ENCODE measurements at regions not wholly inside any gene's neighbourhood (a gene's known extent, or its start where the extent isn't known, plus 50 kb on each side); places are given as distances from the start of the nearest gene placed in this dataset.
"Not testable (repeated sequence)": the region's sequence is repeated elsewhere in the genome, so short reads cannot be mapped to it uniquely, and the experiment has no call there.

DNA sequence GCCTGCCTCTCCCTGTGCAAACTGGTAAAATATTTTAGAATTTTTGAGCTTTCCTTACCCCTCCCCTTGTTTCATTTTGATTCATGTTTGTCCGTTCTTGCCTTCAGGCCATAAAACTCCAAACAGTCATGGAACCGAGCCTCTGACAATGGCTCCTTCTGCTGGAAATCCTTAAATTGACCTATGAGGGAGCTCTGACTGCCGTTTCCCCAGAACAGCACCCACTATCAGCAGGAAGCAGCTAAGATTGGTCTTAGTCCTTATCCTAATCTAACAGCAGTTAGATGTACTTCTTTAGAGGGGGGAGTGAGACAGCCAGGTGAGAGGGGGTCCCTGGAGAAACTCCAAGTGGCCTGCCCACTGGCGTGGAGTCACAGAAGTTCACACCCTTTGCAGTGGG is 106.7 kb downstream of the FAM174A start:
- DNase-seq: no peak

GRCh38 chr5:100643473-100643872 is 108.3 kb downstream of the FAM174A start:
- DNase-seq: no peak

- DNase-seq: no peak
Observed at GRCh38 chr5:100644185-100644584, 109.0 kb downstream of the FAM174A start.

- no peak for DNase-seq
Observed at GRCh38 chr5:100644776-100645175, 109.6 kb downstream of the FAM174A start.

DNA sequence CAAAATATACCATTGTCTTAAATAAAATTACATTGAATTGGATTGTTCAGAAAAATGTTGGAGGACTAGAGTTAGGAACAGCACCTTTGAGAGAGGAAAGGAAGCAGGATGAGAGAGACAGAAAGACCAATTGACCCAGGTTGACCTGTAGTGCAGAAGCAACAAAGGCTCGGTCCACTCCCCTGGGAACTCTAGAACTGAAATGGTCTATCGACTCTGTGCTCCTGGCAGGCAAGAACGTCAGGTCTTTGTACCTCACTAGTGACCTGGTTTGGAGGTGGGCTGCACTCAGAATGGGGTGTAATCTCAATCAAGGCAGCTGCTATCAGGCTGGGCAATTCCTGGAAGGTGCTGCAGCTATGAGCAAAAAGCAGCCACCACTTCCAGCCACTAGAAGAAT is 110.8 kb downstream of the FAM174A start:
- no peak for DNase-seq

GRCh38 chr5:100646691-100647090 is 111.5 kb downstream of the FAM174A start:
- DNase-seq: no peak

GRCh38 chr5:100647461-100648230 is 112.5 kb downstream of the FAM174A start:
- DNase-seq: peak in 18 of 51 donors; percentile 1 to 28 (median 4)

GRCh38 chr5:100654895-100655294 is 119.7 kb downstream of the FAM174A start:
- no peak for DNase-seq

DNA sequence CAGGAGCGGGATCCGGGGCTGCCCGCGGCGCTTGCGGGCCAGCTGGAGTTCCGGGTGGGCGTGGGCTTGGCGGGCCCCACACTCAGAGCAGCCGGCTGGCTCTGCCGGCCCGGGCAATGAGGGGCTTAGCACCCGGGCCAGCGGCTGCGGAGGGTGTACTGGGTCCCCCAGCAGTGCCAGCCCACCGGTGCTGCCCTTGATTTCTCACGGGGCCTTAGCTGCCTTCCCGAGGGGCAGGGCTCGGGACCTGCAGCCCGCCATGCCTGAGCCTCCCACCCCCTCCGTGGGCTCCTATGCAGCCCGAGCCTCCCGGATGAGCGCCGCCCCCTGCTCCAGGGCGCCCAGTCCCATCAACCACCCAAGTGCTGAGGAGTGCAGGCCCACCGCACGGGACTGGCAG is 121.6 kb downstream of the FAM174A start:
- DNase-seq: not testable (repeated sequence)

DNA sequence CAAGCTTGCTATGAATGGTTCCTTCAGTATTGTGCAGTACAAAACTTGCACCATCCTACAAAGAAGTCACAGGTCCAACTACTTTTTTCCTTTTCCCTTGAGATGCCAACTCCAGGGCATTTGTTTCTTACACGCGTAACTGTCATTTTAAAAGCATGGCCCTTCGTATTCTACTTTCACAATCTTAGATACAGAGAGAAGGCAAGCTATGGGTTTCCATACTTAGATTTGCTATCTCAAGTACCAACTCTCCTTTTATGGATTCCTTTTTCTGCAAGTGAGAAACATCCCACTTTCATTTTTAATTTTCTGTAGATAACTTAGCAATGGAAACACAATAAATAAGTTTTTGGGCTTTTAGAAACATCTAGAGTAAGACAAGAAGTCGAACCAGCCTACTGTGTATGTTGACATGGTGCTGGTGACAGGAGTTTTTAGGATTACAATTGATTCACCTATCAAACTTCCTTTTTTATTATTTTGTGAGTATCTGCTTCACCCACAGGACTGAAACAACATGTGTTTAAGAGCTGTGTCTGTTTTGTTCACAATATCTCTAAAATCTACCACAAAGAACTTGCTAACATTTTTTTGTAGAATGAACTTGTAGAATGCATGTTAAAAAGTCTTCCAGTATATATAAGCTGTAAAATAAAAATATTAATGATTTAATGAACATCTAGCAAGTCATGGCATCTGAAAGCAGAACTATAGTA is 124.1 kb downstream of the FAM174A start:
- DNase-seq: no peak

- DNase-seq: no peak
Observed at GRCh38 chr5:100664140-100664539, 129.0 kb downstream of the FAM174A start.

- DNase-seq: no peak
Observed at GRCh38 chr5:100667161-100667630, 132.0 kb downstream of the FAM174A start.

GRCh38 chr5:100668511-100668910 is 133.3 kb downstream of the FAM174A start:
- no peak for DNase-seq

GRCh38 chr5:100676817-100677631 is 141.8 kb downstream of the FAM174A start:
- no peak for DNase-seq

- no peak for DNase-seq
Observed at GRCh38 chr5:100682625-100683024, 147.5 kb downstream of the FAM174A start.

- no peak for DNase-seq
Observed at GRCh38 chr5:100683881-100684280, 148.7 kb downstream of the FAM174A start.

DNA sequence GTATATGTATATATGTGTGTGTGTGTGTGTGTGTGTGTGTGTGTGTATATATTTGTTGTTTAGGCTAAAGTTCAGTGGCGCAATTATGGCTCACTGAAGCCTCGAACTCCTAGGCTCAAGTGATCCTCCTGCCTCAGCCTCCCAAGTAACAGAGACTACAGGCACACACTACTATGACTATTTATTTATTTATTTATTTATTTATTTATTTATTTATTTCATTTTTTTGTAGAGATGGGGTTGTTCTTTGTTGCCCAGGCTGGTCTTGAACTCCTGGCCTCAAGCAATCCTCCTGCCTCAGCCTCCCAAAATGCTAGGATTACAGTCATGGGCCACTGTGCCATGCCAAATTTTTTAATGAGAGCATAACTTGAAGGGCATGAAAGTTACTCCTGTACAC is 149.9 kb downstream of the FAM174A start:
- not testable (repeated sequence) for DNase-seq

GRCh38 chr5:100688834-100689233 is 153.7 kb downstream of the FAM174A start:
- DNase-seq: not testable (repeated sequence)

- no peak for DNase-seq
Observed at GRCh38 chr5:100690036-100690560, 154.9 kb downstream of the FAM174A start.

DNA sequence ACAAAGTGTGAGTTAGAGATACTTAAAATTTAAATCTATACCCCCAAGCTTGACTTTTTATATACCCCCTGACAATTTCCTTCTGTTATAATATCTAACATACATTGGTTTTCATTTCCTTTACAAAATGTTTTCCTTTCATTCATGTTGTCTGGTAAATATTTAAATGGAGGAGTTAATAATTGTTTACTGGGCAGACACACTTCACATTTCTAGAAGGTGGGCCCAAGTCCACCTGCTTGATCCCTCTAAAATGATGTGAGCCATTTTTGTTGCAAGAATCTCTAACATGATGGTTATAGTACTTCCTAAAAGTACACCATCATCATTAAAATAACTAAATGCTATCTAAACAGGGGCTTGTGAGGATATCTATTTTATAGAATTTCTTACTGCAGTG is 155.9 kb downstream of the FAM174A start:
- DNase-seq: no peak

DNA sequence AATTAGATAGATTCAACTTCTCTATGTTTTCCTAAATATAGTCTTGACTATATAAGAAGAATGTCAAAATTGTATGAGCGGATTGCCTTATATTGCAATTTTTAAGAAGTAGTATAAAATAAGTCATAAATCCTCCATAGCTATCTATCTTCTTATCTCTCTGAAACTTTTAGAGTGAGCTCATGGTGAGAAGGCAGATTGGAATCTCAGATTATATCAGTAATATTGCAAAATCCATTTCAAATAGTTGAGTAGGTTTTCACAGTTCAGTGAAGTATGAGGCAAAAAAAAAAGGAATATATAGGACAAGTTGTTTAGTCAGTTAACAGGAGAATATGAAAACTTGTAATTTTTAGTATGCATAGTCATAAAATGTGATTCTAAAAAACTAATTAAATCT is 156.4 kb downstream of the FAM174A start:
- no peak for DNase-seq

DNA sequence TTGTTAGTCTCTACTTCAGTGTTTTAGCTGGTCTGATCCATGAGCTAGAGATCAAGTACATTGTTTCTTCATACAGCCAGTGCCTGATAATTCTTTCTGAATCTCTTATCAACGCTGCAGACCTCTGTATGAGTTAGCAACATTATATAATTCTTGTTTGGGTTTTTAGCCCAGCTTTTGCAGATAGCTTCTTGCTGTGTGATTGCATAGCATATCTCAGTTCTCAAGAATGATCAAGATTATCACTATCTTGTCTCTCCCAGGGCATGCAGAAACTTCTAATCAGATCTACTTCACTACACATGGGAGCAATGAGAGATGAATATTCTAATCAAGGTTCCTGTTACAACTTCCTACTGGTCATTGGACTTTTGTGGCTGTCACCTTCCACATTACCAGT is 158.3 kb downstream of the FAM174A start:
- no peak for DNase-seq
